GM18951 (cell line): ENCODE measurements at regions not wholly inside any gene's neighbourhood (a gene's known extent, or its start where the extent isn't known, plus 50 kb on each side); places are given as distances from the start of the nearest gene placed in this dataset.

Experiments used
- POLR2A ChIP-seq: IDR thresholded peaks from 4 replicates; pipeline ENCODE4 v1.6.1; 2011; ENCODE audit warnings: mild to moderate bottlenecking; ENCODE audit not compliant: insufficient read length, insufficient read depth; ENCODE audit errors: extremely low read depth
- in situ Hi-C: fragments of 300-500 bp; cut with MboI; formaldehyde crosslinking; loops from one replicate; pipeline ENCODE4 v1.12.0; 2022; ENCODE audit warnings: low sequenced_read_pairs, mixed read lengths, inconsistent platforms; ENCODE audit not compliant: unreplicated experiment

DNA sequence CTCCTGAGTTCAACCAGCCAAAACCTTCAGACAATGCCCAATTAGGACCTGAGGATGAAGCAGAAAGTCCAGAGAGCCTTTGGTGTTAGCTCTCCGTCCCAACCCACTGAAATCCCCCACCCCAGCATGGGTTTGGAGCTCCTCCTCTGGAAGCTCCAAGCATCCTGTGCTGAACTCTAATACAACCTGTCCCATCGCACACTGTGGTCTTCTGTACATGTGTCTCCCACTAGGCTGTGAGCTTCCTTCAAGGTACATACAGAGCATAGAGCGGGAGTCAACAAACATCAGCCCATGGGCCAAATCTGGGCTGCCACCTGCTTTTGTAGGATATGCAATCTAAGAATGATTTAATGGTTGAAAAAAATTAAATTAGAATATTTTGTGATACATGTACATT is 166.5 kb downstream of the LSM5 start:
- in situ Hi-C loops, result no loop called here
- no peak for TF ChIP-seq POLR2A

DNA sequence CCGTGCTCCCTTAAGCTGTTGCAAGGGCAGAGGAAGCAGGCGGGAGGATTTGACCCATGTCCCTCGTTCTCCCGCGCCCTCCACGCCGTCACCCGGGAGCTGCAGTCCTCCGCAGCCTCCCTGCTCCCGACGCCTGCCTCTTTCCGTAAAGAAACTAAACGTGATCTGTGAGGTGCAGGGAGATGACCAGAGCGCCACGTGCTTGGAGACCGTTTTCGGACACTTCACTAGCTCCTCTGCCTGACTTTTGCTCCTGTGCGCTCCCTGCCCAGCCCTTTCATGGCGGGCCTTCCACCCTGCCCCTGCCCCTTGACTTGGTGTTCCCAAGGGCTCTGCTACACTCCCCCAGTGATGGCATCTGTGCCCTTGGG is 171.2 kb downstream of the LSM5 start:
- in situ Hi-C loops, result no loop called here
- TF ChIP-seq POLR2A, result no peak

DNA sequence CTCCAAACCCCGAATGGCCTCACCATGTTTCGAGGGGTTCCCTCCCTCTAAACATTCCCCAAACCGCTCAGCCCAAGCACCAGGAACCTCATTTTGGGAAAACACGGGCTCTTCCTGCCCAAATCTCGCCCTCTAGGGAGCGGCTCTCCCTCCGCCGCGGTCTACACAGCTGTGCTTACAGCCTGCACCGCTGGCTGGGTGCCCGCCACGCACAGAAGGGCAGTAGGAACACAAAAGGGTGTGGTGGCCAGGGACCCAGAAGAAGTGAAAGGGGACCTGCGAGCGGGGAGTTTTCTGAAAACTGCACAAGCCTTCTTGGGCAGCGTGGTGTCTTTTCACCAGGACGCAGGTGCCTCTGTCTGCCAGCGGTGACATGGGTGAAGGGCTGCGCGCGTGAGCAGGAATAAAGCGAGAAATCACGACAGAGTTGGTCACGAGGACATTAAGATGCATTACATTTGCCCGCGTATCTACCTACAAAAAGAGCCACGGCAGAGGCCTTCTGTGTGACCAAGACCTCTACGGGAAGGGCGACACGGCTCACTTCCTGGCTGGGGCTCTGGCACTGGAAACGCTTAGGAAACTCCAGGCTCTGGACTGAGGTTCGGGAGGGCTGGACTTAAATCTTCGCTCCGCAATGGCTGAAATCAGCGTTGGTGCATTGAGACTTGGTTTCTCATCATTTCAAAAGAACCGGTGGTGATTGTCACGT is 171.7 kb downstream of the LSM5 start:
- in situ Hi-C loops, result no loop called here
- TF ChIP-seq POLR2A, result no peak

DNA sequence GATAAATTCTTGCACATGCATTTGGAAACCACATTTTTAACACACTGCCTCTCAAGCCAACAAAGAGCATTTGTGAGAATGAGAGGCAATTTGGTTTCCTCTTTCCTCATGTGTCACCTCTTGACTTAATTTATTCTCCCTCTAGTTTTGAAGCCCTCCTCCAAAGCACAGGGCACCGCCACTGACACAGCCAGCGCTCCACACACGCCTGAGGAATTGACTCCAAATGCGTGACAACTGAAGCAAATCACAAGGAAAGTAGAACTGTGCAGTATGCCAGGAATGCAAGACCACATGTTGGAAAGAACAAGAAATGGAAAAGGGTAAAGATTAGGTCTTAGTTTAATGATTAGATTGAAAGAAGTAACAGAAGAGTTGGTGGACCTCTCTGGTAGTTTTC is 173.3 kb downstream of the LSM5 start:
- in situ Hi-C loops, result no loop called here
- TF ChIP-seq POLR2A, result no peak

DNA sequence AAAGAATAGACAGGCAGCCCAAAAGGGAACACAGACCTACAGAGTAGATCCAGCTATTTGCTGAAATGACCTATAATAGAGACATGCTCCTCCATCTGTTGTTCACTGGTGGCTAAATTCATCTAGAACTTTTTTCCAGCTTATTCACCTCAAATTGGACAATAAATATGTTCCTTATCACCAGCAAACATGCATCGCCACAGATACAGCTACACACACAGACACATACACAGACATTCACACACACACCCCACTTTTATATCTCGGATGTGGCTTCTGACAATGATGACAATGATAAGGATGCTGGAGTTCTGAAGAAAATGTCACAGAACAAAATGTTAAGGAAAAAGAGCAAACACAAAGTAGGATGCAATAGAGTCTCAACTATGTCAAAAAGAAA is 175.4 kb downstream of the LSM5 start:
- no peak for TF ChIP-seq POLR2A
- in situ Hi-C loops, result no loop called here

DNA sequence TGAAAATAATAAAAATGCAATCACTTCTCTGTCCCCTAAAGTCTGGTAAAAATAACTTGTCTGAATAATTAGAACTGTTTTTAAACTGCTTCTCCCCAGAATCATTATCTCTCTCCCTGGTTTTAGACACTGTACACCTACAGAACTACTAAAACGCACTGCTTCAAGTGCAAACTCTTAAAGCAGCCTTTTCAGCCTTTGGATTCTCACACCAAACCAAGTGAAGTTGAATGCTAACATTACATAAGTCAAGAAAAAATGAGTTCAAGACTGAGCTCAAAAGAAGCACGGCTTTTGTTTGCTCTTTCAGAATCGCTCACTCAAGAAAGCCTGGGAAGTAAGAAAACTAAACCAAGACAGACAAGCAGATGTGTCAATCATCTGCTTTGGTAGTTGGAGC is 188.8 kb downstream of the LSM5 start:
- no peak for TF ChIP-seq POLR2A
- in situ Hi-C loops, result no loop called here

DNA sequence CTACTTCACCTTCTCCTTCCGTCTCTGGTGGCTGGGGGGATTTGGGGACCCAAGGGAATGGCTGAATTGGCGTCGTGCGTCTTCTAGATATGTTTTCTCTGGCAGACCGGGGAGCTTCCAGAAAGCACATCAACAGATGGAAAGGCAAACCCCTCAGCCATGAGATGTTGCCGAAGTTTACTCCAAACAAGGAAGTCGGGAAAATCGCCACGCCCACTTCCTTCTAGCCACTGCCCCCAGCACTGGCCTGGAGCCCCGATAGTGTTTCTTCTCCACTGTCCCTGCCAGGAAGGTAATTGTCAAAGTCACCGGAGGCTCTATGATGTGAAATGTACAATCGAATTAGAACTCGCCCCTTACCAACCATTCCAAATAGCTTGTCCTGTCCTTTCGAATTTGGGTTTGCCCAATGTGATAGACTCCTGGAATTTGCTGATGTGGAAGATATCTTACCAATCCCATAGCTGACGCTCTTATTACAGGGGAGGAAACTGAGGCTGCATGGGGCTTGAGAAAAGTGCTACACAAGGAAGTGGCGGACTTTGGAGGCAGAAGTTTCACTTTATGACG is 191.0 kb downstream of the LSM5 start:
- in situ Hi-C loops, result no loop called here
- TF ChIP-seq POLR2A, result no peak

DNA sequence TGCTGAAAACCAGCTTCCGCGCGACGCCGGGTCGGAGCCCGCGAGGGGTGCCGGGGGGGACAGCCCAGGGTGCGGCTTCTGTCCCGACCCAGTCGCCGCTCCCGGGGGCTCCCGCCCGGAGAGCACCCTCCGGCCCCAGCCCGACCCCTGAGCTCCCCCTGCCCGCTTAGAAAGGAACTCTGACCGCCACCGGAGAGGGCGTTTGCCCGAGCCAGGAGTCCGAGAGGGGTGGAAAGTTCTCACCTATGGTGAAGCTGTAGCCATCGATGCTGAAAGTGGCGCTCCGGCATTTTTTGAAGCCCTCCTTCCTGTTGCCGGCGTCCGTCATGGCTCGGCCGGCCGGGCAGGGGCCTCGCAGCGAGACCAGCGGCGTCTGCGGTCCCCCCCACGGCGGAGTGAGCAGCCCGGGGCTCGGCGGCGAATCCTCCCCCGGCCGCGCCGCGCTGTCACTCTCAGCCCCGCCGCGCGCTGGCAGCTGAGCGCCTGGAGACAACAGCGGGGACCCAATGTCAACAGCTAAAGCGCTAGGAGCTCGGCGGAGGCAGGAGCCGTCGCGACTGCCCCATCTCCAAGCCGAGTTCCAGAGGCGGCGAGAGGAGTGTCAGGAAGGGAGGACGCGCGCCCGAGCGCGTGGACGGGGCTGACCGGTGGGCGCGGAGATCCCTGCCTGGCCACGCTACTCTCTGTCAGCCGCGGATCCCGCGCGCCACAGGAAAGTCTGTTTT is 191.6 kb downstream of the LSM5 start:
- TF ChIP-seq POLR2A, result no peak
- in situ Hi-C loops, result no loop called here

DNA sequence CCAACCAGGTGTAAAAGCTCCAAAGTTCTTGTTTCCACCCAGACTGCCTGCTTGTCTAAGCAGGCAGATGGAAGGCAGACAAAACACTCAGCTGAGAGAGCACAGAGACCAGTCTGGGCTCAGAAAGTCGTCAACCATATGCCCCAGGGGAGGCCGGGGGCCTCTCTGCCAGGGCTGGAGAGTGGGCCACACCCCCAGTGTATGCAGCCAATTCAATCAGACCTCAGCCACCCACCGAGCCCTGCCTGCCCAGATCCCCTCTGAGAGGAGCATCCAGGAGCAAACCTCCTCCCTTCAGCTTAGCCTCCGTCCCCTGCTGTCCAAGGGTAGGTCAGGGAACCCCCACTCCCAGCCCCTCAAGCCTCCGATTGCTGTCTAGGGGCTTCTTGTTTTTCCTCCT is 196.3 kb downstream of the LSM5 start:
- in situ Hi-C loops, result no loop called here
- no peak for TF ChIP-seq POLR2A

DNA sequence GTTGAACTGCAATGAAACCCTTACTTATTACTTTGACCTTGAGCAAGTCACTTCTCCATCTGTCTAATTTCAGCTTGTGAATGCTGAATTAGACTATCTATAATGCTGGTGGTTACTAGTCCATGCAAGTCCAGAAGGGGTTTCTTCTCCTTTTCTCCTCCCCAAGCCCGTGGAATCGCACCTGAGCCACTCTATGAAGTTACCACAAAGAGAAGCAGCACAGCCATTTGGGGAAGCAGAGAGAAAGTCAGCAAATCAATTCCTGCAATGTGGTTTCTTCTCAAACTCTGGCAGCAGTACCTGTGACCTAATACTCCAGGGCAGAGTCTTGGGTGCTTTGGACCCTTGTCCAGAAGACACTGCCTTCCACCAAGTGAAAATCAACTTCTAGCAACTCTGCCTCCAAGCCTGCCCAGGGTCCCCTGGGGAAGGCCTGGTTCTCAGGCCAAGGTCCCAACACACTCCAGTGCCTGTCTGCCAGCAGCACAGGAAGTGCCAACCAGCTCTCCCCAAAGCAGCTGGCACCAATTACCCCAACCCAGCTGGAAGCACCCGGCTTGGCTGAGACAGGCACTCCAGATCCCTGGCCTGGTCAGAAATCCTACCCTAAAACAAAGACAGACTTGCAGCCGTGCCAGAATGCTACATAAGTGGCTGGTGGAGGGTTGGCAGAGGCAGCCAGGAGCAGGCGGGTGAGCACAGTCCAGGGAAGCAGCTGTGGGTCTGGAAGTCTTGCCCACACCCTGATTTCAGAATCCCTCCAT is 200.3 kb downstream of the LSM5 start:
- in situ Hi-C loops, result no loop called here
- TF ChIP-seq POLR2A, result no peak

DNA sequence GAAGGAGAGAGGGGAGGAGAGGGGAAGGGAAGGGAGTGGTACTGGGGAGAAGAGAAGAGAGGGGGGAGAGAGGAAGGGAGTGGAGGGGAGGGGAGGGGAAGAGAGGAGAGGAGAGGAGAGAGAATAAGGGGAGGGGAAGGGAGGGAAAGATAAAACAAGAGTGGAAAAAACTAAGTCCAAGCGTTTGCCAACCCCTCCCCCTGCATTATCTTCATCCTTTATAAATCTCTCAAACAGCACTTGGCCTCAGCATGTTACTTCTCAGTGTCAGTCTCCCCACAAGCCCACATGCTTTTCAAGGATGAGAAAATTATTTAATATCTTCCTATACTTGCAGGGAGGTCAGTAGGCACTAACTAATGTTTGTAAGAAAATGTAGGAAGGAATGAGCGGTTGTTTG is 204.5 kb downstream of the LSM5 start:
- in situ Hi-C loops, result no loop called here
- TF ChIP-seq POLR2A, result no peak

DNA sequence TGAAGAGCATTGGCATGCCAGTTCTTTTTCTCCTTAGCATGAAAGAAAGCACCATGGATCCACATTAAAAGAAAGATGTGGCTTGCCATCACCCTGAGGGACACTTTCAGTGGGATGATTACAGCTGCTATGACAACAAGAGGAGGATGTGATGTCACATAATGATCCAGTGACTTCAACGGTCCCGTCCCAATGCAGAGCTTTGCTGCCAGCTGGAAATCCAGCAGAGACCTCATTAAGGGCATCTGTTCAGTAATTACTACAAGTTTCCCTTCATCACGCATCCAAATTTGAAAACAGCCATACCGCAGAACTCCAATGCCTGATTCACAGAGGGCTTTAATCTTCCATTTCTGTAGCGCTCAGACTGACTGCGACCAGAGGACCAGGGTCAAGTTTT is 206.6 kb downstream of the LSM5 start:
- in situ Hi-C loops, result no loop called here
- no peak for TF ChIP-seq POLR2A

DNA sequence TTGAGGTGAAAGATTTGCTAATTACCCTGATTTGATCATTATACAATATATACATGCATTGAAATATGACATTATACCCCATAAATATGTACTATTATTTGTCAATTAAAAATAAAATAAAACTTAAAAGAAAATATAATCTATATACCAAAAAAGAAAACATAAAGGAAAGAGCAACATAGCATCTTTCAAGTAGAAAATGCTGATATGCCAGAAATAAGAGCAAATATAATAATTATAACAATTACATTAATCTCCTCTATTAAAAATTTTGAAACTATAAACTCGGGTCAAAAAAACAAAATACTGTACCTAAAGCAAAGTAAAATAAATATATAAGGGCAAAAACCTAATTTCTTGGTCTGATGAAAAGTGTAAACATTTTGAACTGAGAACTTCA is 209.3 kb upstream of the PDE1C start:
- TF ChIP-seq POLR2A, result no peak
- in situ Hi-C loops, result no loop called here
